WTC11 (cell line): ENCODE measurements at regions not wholly inside any gene's neighbourhood (a gene's known extent, or its start where the extent isn't known, plus 50 kb on each side); places are given as distances from the start of the nearest gene placed in this dataset.

ENCODE experiments used
- ATAC-seq: fragments of 200-7000 bp; cut with Tn5 transposase; 2 replicates; pipeline ENCODE4 v1.10.0; 2021; ENCODE audit warnings: mild to moderate bottlenecking, moderate library complexity
- CTCF ChIA-PET: fragments of 300-600 bp; sonication (Branson Sonifier 250); formaldehyde crosslinking; loops from one replicate; lab custom pipeline; 2021; ENCODE audit warnings: antibody characterized with exemption; lab: Charles Lee
- POLR2A ChIA-PET: fragments of 350-600 bp; sonication (Branson Sonifier 250); formaldehyde crosslinking; loops from one replicate; lab custom pipeline; 2021; ENCODE audit warnings: antibody characterized with exemption; lab: Charles Lee
- DNase-seq: peaks from one replicate; pipeline ENCODE4 v3.0.0; 2021; ENCODE audit warnings: low spot score
- H3K27ac Mint-ChIP-seq: 2 replicates; pipeline ENCODE4 v1.8.0; 2021; ENCODE audit warnings: mixed read lengths
- H3K27me3 Mint-ChIP-seq: 2 replicates; pipeline ENCODE4 v1.8.0; 2021; ENCODE audit warnings: low read depth, mild to moderate bottlenecking, moderate library complexity, mixed read lengths
- H3K36me3 Mint-ChIP-seq: 2 replicates; pipeline ENCODE4 v1.8.0; 2021; ENCODE audit warnings: mixed read lengths
- H3K4me1 Mint-ChIP-seq: 2 replicates; pipeline ENCODE4 v1.8.0; 2022; ENCODE audit warnings: mixed read lengths
- H3K4me3 Mint-ChIP-seq: 2 replicates; pipeline ENCODE4 v1.8.0; 2021; ENCODE audit warnings: mild to moderate bottlenecking, moderate library complexity, mixed read lengths
- H3K9me3 Mint-ChIP-seq: 2 replicates; pipeline ENCODE4 v1.8.0; 2021; ENCODE audit warnings: mixed read lengths
- CREM ChIP-seq: sonication (generic); formaldehyde crosslinking; IDR thresholded peaks from 2 replicates; pipeline ENCODE4 v1.8.1; 2022; ENCODE audit warnings: mild to moderate bottlenecking, missing genetic modification reagents, moderate library complexity
- FOXP1 ChIP-seq: sonication (generic); formaldehyde crosslinking; IDR thresholded peaks from 2 replicates; pipeline ENCODE4 v1.8.0; 2022; ENCODE audit warnings: missing genetic modification reagents, mild to moderate bottlenecking, moderate library complexity, borderline replicate concordance
- JUN ChIP-seq: sonication (generic); formaldehyde crosslinking; IDR thresholded peaks from 2 replicates; pipeline ENCODE4 v1.8.0; 2023; ENCODE audit warnings: mild to moderate bottlenecking, missing genetic modification reagents
- NR1H2 ChIP-seq: sonication (generic); formaldehyde crosslinking; IDR thresholded peaks from 2 replicates; pipeline ENCODE4 v1.9.0; 2021; ENCODE audit warnings: mild to moderate bottlenecking, moderate library complexity, missing genetic modification reagents
- SMAD3 ChIP-seq: sonication (generic); formaldehyde crosslinking; IDR thresholded peaks from 2 replicates; pipeline ENCODE4 v1.8.0; 2022; ENCODE audit warnings: missing genetic modification reagents, mild to moderate bottlenecking, borderline replicate concordance
- TP53 ChIP-seq: sonication (generic); formaldehyde crosslinking; IDR thresholded peaks from 2 replicates; pipeline ENCODE4 v1.8.1; 2023; ENCODE audit warnings: mild to moderate bottlenecking, missing genetic modification reagents
- TF ChIP-seq, protein P1 (sequence below): fragments of 250-450 bp; sonication (Bioruptor Pico); IDR thresholded peaks from 2 replicates; pipeline ENCODE4 v1.9.0; 2021; ENCODE audit warnings: mild to moderate bottlenecking, borderline replicate concordance
- TF ChIP-seq, protein P2 (sequence below): sonication (generic); formaldehyde crosslinking; IDR thresholded peaks from 2 replicates; pipeline ENCODE4 v1.8.1; 2023; ENCODE audit warnings: mild to moderate bottlenecking, missing genetic modification reagents
- TF ChIP-seq, protein P3 (sequence below): fragments of 250-450 bp; sonication (Bioruptor Pico); IDR thresholded peaks from 2 replicates; pipeline ENCODE4 v1.9.0; 2021; ENCODE audit warnings: moderate library complexity, mild to moderate bottlenecking, inconsistent platforms, borderline replicate concordance
- TF ChIP-seq, protein P4 (sequence below): sonication (generic); formaldehyde crosslinking; IDR thresholded peaks from 2 replicates; pipeline ENCODE4 v1.8.0; 2022; ENCODE audit warnings: missing genetic modification reagents
- TF ChIP-seq, protein P5 (sequence below): sonication (generic); formaldehyde crosslinking; IDR thresholded peaks from 2 replicates; pipeline ENCODE4 v1.8.0; 2022; ENCODE audit warnings: mild to moderate bottlenecking, missing genetic modification reagents
- TF ChIP-seq, protein P6 (sequence below): sonication (generic); formaldehyde crosslinking; IDR thresholded peaks from 2 replicates; pipeline ENCODE4 v1.8.1; 2023; ENCODE audit warnings: mild to moderate bottlenecking, missing genetic modification reagents, borderline replicate concordance
- TF ChIP-seq, protein P7 (sequence below): sonication (generic); formaldehyde crosslinking; IDR thresholded peaks from 2 replicates; pipeline ENCODE4 v1.8.1; 2023; ENCODE audit warnings: mild to moderate bottlenecking, missing genetic modification reagents, moderate library complexity
- TF ChIP-seq, protein P8 (sequence below): fragments of 250-450 bp; sonication (Bioruptor Pico); conservative IDR thresholded peaks from 2 replicates; pipeline ENCODE4 v1.9.0; 2021; ENCODE audit warnings: mild to moderate bottlenecking

DNA sequence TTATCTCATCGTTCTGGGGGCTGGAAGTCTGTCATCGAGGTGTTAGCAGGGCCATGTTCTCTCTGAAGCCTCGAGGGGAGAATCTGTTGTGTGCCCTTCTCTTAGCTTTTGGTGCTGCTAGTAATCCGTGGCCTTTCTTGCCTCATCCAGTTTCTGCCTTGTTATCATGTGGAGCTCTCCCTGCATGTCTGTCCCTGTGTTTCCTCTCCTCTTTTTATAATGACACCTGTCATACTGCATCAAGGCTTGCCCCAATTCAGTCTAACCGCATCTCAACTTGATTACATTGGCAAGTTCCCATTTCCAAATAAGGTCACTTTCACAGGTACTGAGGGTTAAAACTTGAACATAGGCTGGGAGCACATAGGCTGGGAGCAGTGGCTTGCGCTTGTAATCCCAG is 82.6 kb upstream of the CNIH3 start:
- CTCF ChIA-PET = interaction anchor here (0.6 kb wide), 1 partner anchor 389 kb away, joined by 3 read pairs; no protein-coding TSS in a partner anchor
- H3K4me3 Mint-ChIP-seq = no peak overlapping the region
- H3K27me3 Mint-ChIP-seq = peaks cover 3% of the 10 kb centered on the region; the same call in 1 of the 2 replicates
- H3K9me3 Mint-ChIP-seq = peaks cover 14% of the 10 kb centered on the region
- POLR2A ChIA-PET = interaction anchor here (0.7 kb wide), 2 partner anchors 188 to 1899 kb away, joined by 3 to 6 read pairs; no protein-coding TSS in a partner anchor
- ATAC-seq (no peak), DNase-seq (no peak)
- H3K27ac Mint-ChIP-seq = no peak overlapping the region
- H3K4me1 Mint-ChIP-seq = peaks cover 6% of the 10 kb centered on the region
- no peak for TF ChIP-seq FOXP1 (CRISPR knock-in tag)
- no peak for TF ChIP-seq TP53
- TF ChIP-seq SMAD3 (CRISPR knock-in tag) = no peak
- TF ChIP-seq CREM (CRISPR knock-in tag) = no peak
- TF ChIP-seq JUN (CRISPR knock-in tag) = no peak
- TF ChIP-seq, protein P1, sequence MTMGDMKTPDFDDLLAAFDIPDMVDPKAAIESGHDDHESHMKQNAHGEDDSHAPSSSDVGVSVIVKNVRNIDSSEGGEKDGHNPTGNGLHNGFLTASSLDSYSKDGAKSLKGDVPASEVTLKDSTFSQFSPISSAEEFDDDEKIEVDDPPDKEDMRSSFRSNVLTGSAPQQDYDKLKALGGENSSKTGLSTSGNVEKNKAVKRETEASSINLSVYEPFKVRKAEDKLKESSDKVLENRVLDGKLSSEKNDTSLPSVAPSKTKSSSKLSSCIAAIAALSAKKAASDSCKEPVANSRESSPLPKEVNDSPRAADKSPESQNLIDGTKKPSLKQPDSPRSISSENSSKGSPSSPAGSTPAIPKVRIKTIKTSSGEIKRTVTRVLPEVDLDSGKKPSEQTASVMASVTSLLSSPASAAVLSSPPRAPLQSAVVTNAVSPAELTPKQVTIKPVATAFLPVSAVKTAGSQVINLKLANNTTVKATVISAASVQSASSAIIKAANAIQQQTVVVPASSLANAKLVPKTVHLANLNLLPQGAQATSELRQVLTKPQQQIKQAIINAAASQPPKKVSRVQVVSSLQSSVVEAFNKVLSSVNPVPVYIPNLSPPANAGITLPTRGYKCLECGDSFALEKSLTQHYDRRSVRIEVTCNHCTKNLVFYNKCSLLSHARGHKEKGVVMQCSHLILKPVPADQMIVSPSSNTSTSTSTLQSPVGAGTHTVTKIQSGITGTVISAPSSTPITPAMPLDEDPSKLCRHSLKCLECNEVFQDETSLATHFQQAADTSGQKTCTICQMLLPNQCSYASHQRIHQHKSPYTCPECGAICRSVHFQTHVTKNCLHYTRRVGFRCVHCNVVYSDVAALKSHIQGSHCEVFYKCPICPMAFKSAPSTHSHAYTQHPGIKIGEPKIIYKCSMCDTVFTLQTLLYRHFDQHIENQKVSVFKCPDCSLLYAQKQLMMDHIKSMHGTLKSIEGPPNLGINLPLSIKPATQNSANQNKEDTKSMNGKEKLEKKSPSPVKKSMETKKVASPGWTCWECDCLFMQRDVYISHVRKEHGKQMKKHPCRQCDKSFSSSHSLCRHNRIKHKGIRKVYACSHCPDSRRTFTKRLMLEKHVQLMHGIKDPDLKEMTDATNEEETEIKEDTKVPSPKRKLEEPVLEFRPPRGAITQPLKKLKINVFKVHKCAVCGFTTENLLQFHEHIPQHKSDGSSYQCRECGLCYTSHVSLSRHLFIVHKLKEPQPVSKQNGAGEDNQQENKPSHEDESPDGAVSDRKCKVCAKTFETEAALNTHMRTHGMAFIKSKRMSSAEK (CRISPR knock-in tag) = no peak
- TF ChIP-seq, protein P2, sequence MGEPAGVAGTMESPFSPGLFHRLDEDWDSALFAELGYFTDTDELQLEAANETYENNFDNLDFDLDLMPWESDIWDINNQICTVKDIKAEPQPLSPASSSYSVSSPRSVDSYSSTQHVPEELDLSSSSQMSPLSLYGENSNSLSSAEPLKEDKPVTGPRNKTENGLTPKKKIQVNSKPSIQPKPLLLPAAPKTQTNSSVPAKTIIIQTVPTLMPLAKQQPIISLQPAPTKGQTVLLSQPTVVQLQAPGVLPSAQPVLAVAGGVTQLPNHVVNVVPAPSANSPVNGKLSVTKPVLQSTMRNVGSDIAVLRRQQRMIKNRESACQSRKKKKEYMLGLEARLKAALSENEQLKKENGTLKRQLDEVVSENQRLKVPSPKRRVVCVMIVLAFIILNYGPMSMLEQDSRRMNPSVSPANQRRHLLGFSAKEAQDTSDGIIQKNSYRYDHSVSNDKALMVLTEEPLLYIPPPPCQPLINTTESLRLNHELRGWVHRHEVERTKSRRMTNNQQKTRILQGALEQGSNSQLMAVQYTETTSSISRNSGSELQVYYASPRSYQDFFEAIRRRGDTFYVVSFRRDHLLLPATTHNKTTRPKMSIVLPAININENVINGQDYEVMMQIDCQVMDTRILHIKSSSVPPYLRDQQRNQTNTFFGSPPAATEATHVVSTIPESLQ (CRISPR knock-in tag) = no peak
- TF ChIP-seq, protein P3, sequence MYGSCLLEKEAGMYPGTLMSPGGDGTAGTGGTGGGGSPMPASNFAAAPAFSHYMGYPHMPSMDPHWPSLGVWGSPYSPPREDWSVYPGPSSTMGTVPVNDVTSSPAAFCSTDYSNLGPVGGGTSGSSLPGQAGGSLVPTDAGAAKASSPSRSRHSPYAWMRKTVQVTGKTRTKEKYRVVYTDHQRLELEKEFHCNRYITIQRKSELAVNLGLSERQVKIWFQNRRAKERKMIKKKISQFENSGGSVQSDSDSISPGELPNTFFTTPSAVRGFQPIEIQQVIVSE (CRISPR knock-in tag) = no peak
- TF ChIP-seq, protein P4, sequence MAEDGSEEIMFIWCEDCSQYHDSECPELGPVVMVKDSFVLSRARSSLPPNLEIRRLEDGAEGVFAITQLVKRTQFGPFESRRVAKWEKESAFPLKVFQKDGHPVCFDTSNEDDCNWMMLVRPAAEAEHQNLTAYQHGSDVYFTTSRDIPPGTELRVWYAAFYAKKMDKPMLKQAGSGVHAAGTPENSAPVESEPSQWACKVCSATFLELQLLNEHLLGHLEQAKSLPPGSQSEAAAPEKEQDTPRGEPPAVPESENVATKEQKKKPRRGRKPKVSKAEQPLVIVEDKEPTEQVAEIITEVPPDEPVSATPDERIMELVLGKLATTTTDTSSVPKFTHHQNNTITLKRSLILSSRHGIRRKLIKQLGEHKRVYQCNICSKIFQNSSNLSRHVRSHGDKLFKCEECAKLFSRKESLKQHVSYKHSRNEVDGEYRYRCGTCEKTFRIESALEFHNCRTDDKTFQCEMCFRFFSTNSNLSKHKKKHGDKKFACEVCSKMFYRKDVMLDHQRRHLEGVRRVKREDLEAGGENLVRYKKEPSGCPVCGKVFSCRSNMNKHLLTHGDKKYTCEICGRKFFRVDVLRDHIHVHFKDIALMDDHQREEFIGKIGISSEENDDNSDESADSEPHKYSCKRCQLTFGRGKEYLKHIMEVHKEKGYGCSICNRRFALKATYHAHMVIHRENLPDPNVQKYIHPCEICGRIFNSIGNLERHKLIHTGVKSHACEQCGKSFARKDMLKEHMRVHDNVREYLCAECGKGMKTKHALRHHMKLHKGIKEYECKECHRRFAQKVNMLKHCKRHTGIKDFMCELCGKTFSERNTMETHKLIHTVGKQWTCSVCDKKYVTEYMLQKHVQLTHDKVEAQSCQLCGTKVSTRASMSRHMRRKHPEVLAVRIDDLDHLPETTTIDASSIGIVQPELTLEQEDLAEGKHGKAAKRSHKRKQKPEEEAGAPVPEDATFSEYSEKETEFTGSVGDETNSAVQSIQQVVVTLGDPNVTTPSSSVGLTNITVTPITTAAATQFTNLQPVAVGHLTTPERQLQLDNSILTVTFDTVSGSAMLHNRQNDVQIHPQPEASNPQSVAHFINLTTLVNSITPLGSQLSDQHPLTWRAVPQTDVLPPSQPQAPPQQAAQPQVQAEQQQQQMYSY (CRISPR knock-in tag) = no peak
- TF ChIP-seq, protein P5, sequence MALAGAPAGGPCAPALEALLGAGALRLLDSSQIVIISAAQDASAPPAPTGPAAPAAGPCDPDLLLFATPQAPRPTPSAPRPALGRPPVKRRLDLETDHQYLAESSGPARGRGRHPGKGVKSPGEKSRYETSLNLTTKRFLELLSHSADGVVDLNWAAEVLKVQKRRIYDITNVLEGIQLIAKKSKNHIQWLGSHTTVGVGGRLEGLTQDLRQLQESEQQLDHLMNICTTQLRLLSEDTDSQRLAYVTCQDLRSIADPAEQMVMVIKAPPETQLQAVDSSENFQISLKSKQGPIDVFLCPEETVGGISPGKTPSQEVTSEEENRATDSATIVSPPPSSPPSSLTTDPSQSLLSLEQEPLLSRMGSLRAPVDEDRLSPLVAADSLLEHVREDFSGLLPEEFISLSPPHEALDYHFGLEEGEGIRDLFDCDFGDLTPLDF (CRISPR knock-in tag) = no peak
- TF ChIP-seq NR1H2 (CRISPR knock-in tag) = no peak
- TF ChIP-seq, protein P6, sequence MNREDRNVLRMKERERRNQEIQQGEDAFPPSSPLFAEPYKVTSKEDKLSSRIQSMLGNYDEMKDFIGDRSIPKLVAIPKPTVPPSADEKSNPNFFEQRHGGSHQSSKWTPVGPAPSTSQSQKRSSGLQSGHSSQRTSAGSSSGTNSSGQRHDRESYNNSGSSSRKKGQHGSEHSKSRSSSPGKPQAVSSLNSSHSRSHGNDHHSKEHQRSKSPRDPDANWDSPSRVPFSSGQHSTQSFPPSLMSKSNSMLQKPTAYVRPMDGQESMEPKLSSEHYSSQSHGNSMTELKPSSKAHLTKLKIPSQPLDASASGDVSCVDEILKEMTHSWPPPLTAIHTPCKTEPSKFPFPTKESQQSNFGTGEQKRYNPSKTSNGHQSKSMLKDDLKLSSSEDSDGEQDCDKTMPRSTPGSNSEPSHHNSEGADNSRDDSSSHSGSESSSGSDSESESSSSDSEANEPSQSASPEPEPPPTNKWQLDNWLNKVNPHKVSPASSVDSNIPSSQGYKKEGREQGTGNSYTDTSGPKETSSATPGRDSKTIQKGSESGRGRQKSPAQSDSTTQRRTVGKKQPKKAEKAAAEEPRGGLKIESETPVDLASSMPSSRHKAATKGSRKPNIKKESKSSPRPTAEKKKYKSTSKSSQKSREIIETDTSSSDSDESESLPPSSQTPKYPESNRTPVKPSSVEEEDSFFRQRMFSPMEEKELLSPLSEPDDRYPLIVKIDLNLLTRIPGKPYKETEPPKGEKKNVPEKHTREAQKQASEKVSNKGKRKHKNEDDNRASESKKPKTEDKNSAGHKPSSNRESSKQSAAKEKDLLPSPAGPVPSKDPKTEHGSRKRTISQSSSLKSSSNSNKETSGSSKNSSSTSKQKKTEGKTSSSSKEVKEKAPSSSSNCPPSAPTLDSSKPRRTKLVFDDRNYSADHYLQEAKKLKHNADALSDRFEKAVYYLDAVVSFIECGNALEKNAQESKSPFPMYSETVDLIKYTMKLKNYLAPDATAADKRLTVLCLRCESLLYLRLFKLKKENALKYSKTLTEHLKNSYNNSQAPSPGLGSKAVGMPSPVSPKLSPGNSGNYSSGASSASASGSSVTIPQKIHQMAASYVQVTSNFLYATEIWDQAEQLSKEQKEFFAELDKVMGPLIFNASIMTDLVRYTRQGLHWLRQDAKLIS (CRISPR knock-in tag) = no peak
- TF ChIP-seq, protein P7, sequence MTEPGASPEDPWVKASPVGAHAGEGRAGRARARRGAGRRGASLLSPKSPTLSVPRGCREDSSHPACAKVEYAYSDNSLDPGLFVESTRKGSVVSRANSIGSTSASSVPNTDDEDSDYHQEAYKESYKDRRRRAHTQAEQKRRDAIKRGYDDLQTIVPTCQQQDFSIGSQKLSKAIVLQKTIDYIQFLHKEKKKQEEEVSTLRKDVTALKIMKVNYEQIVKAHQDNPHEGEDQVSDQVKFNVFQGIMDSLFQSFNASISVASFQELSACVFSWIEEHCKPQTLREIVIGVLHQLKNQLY (CRISPR knock-in tag) = no peak
- TF ChIP-seq, protein P8, sequence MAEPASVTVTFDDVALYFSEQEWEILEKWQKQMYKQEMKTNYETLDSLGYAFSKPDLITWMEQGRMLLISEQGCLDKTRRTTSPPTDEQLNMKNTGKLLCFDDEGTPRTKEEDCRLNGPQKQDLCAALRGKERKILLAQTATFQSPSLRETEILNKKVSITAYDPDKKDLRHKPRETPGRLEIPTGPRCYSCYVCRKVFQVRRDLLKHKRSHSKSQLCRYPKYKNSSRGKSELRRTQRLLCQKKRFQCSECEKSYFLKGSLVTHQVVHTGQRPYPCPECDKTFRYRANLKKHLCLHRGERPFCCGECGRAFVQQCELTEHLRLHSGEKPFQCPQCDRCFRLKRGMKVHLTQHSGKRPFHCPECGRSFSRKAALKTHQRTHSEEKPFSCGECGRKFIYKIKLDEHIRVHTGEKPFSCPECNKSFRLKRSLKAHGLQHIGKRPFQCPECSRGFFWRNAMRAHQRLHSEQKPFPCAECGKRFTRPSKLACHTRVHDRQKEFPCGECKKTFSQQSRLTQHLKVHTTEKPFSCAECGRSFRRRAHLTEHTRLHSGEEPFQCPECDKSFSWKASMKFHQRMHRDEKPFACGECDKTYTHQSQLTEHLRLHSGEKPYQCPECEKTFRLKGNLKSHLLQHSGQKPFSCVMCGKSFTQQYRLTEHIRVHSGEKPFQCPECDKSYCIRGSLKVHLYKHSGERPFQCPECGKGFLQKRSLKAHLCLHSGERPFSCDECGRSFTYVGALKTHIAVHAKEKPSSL (CRISPR knock-in tag) = no peak
- H3K36me3 Mint-ChIP-seq = peaks cover 13% of the 10 kb centered on the region
